ENCODE measurements at regions not wholly inside any gene's neighbourhood (a gene's known extent, or its start where the extent isn't known, plus 50 kb on each side); places are given as distances from the start of the nearest gene placed in this dataset.

DNA sequence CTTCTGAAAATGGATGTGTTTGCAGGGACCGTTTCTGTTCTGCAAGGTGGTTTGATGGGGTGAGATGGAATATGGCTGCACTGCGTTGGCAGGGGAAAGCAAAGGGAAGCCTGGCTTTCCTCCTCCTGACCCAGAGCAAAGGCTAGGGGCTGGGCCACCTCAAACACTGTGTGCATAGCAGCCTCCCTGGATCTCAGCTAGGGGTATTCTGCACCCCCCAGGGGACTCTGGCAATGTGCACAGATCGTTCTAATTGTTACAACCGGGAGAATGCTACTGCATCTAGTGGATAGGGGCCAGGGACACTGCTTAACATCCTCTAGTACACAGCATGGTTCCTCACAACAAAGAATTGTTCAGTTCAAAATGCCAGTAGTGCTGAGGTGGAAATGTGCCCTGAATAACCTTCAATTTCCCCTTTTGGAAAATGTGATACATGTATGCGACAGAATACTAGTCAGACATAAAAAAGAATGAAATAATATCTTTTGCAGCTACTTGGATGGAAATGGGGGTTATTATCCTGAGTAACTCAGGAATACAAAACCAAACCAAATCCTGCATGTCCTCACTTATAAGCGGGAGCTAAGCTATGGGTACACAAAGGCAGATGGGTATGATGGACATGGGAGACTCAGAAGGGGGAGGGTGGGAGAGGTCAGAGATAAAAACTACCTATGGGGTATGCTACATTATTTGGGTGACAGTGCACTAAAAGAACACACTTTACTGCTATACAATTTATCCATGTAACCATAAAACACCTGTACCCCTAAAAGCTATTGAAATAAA is 671.2 kb downstream of the UQCRFS1 start:
- dilution Hi-C loops (cut with MboI; ENCODE audit: extremely low pct_ligation_motif_present, low sequenced_read_pairs) (no loop called here), intact Hi-C loops (cut with micrococcal nuclease) (no loop called here)
- no peaks in the 10 kb centered on the region for H4K20me1 ChIP-seq (replicated peaks; ENCODE audit: control insufficient read depth, extremely low read depth, insufficient read depth, low read length)
- no peaks in the 10 kb centered on the region for H3K4me1 ChIP-seq (ENCODE audit: control insufficient read depth, extremely low read depth, insufficient read depth, low read length)
- no peaks in the 10 kb centered on the region for H3K9me3 ChIP-seq (replicated peaks; ENCODE audit: control insufficient read depth, insufficient read depth, low read length)
- BruUV-seq (replicated peaks), result no TSS peak
- FAIRE-seq, result no peak
- no peak overlapping the region for H3K27ac ChIP-seq (ENCODE audit: insufficient read depth, low read depth, low read length)
- POLR2A ChIA-PET, result no interaction called here
- no peak for DNase-seq (ENCODE audit: low read depth, low spot score)
- H3K79me2 ChIP-seq (ENCODE audit: control insufficient read depth, insufficient read depth, low read length), result no peaks in the 10 kb centered on the region
- no peaks in the 10 kb centered on the region for H3K9me1 ChIP-seq (replicated peaks; ENCODE audit: control insufficient read depth, extremely low read depth, insufficient read depth, low read length)
- H3K36me3 ChIP-seq (ENCODE audit: control insufficient read depth in 2 of 2, extremely low read depth in 1 of 2, insufficient read depth in 2 of 2, low read length in 2 of 2), result no peaks in the 10 kb centered on the region
- H2AFZ ChIP-seq (ENCODE audit: low read depth, low read length), result no peak overlapping the region
- H3K4me2 ChIP-seq (ENCODE audit: insufficient read depth, low read length), result no peak overlapping the region
- H3K4me3 ChIP-seq (replicated peaks in 1 of 3; ENCODE audit: insufficient read depth in 1 of 3, low read depth in 1 of 3, low read length in 3 of 3), result no peak overlapping the region
- CTCF ChIA-PET, result no interaction called here
- H3K27me3 ChIP-seq (ENCODE audit: control insufficient read depth in 2 of 2, insufficient read depth in 2 of 2, low read length in 2 of 2), result no peaks in the 10 kb centered on the region
- H3K9ac ChIP-seq (replicated peaks; ENCODE audit: extremely low read depth, insufficient read depth, low read length), result no peak overlapping the region
- TF ChIP-seq, protein P1, sequence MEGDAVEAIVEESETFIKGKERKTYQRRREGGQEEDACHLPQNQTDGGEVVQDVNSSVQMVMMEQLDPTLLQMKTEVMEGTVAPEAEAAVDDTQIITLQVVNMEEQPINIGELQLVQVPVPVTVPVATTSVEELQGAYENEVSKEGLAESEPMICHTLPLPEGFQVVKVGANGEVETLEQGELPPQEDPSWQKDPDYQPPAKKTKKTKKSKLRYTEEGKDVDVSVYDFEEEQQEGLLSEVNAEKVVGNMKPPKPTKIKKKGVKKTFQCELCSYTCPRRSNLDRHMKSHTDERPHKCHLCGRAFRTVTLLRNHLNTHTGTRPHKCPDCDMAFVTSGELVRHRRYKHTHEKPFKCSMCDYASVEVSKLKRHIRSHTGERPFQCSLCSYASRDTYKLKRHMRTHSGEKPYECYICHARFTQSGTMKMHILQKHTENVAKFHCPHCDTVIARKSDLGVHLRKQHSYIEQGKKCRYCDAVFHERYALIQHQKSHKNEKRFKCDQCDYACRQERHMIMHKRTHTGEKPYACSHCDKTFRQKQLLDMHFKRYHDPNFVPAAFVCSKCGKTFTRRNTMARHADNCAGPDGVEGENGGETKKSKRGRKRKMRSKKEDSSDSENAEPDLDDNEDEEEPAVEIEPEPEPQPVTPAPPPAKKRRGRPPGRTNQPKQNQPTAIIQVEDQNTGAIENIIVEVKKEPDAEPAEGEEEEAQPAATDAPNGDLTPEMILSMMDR (IDR thresholded peaks at IDR 0.05; ENCODE audit: extremely low read depth in 1 of 2, insufficient read depth in 1 of 2, low read depth in 1 of 2, low read length in 2 of 2), result no peak
- TF ChIP-seq FOS (IDR thresholded peaks at IDR 0.05; ENCODE audit: borderline replicate concordance, insufficient read depth, low read length), result no peak
- no peak for TF ChIP-seq GATA2 (IDR thresholded peaks at IDR 0.05; ENCODE audit: insufficient read depth, insufficient read length, low read depth, low read length)
- TF ChIP-seq, protein P2, sequence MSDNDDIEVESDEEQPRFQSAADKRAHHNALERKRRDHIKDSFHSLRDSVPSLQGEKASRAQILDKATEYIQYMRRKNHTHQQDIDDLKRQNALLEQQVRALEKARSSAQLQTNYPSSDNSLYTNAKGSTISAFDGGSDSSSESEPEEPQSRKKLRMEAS (IDR thresholded peaks at IDR 0.05; ENCODE audit: insufficient read depth, insufficient read length), result no peak
- no peak for TF ChIP-seq POLR2A (IDR thresholded peaks at IDR 0.05; ENCODE audit: low read depth, low read length)
- no peak for TF ChIP-seq POLR2AphosphoS5 (IDR thresholded peaks at IDR 0.05; ENCODE audit: insufficient read depth, low read depth, low read length)
- TF ChIP-seq EZH2 (IDR thresholded peaks at IDR 0.05; ENCODE audit: borderline replicate concordance, low read depth, low read length, severe bottlenecking), result no peak
- TF ChIP-seq MYC (IDR thresholded peaks at IDR 0.05; ENCODE audit: low read depth, low read length), result no peak
- no peak for TF ChIP-seq JUN (IDR thresholded peaks at IDR 0.05; ENCODE audit: borderline replicate concordance, insufficient read depth, insufficient read length, low read depth)

All from endothelial cell of umbilical vein (primary cell).